ENCODE measurements at regions not wholly inside any gene's neighbourhood (a gene's known extent, or its start where the extent isn't known, plus 50 kb on each side); places are given as distances from the start of the nearest gene placed in this dataset.

GRCh38 chr13:91135376-91135775 is 212.1 kb upstream of the MIR17HG start:
- no peaks in the 10 kb centered on the region for H3K9me3 ChIP-seq (ENCODE audit: control insufficient read depth in 1 of 2, insufficient read depth in 1 of 2, low read depth in 1 of 2, low read length in 2 of 2)
- no TSS peak for BruUV-seq (replicated peaks)
- H3K36me3 ChIP-seq (ENCODE audit: control insufficient read depth in 1 of 2, insufficient read depth in 2 of 2, low read length in 2 of 2) = no peaks in the 10 kb centered on the region
- TF ChIP-seq JUND (IDR thresholded peaks at IDR 0.05) (no peak), POLR2AphosphoS5 (IDR thresholded peaks at IDR 0.05; ENCODE audit: low read depth, low read length) (no peak), EZH2 (IDR thresholded peaks at IDR 0.05) (no peak), SIN3A (IDR thresholded peaks at IDR 0.05; ENCODE audit: low read depth) (no peak), ZNF274 (IDR thresholded peaks at IDR 0.05; ENCODE audit: low read depth, low read length) (no peak), CEBPB (IDR thresholded peaks at IDR 0.05; ENCODE audit: low read depth) (no peak), RAD21 (IDR thresholded peaks at IDR 0.05; ENCODE audit: low read depth) (no peak), EGR1 (IDR thresholded peaks at IDR 0.05; ENCODE audit: low read depth) (no peak), ELF1 (IDR thresholded peaks at IDR 0.05; ENCODE audit: borderline replicate concordance, low read depth) (no peak), ATF3 (IDR thresholded peaks at IDR 0.05) (no peak), YY1 (IDR thresholded peaks at IDR 0.05; ENCODE audit: extremely low read depth, insufficient replicate concordance, low read depth, low read length) (no peak)
- H3K4me2 ChIP-seq (ENCODE audit: low read length) = no peak overlapping the region
- no peak overlapping the region for H3K4me3 ChIP-seq (replicated peaks in 1 of 2; ENCODE audit: low read depth in 1 of 2, low read length in 2 of 2)
- CTCF ChIA-PET = interaction anchor here (1.8 kb wide), 1 partner anchor 50 kb away, joined by 4 read pairs; no protein-coding TSS in a partner anchor
- RAD21 ChIA-PET (ENCODE audit: low non-redundant PET in 1 of 2, low total read pairs in 2 of 2, uncharacterized antibody in 2 of 2, unreplicated experiment in 2 of 2) = no interaction called here
- DNase-seq (ENCODE audit: low read depth, low spot score) (no peak), ATAC-seq (no peak)
- no peaks in the 10 kb centered on the region for H3K4me1 ChIP-seq (ENCODE audit: control insufficient read depth in 1 of 2, insufficient read depth in 2 of 2, low read length in 2 of 2)
- no peaks in the 10 kb centered on the region for H4K20me1 ChIP-seq (ENCODE audit: insufficient read depth)
- H3K27ac ChIP-seq (ENCODE audit: low read depth, low read length) = no peak overlapping the region
- H3K9me2 ChIP-seq (ENCODE audit: insufficient read depth) = no peaks in the 10 kb centered on the region
- H3K79me2 ChIP-seq (ENCODE audit: insufficient read depth, low read length) = no peaks in the 10 kb centered on the region
- H3K27me3 ChIP-seq (ENCODE audit: insufficient read depth, low read length) = 0 out of 2 replicates have a peak, but pooled peaks cover 2% of the 10 kb centered on the region
- intact Hi-C loops (cut with micrococcal nuclease) = loop anchor here (2.0 kb wide), 1 partner anchor 271 kb away; no protein-coding TSS in a partner anchor
- POLR2A ChIA-PET = no interaction called here
- no peak overlapping the region for H3K9ac ChIP-seq (ENCODE audit: low read length)
- H2AFZ ChIP-seq (ENCODE audit: low read depth, low read length, poor library complexity, severe bottlenecking) = no peak overlapping the region

GRCh38 chr13:91135968-91136367 is 211.5 kb upstream of the MIR17HG start:
- no peak overlapping the region for H3K27ac ChIP-seq (ENCODE audit: low read depth, low read length)
- H3K9ac ChIP-seq (ENCODE audit: low read length) = no peak overlapping the region
- no peak overlapping the region for H3K4me3 ChIP-seq (replicated peaks in 1 of 2; ENCODE audit: low read depth in 1 of 2, low read length in 2 of 2)
- no peaks in the 10 kb centered on the region for H3K79me2 ChIP-seq (ENCODE audit: insufficient read depth, low read length)
- no peaks in the 10 kb centered on the region for H3K9me2 ChIP-seq (ENCODE audit: insufficient read depth)
- no peak overlapping the region for H2AFZ ChIP-seq (ENCODE audit: low read depth, low read length, poor library complexity, severe bottlenecking)
- ChIA-PET RAD21 (ENCODE audit: low non-redundant PET in 1 of 2, low total read pairs in 2 of 2, uncharacterized antibody in 2 of 2, unreplicated experiment in 2 of 2) (no interaction called here), POLR2A (no interaction called here), CTCF (interaction anchor here (1.8 kb wide), 1 partner anchor 50 kb away, joined by 4 read pairs; no protein-coding TSS in a partner anchor)
- intact Hi-C loops (cut with micrococcal nuclease) = loop anchor here (2.0 kb wide), 1 partner anchor 271 kb away; no protein-coding TSS in a partner anchor
- H3K4me2 ChIP-seq (ENCODE audit: low read length) = no peak overlapping the region
- no peaks in the 10 kb centered on the region for H3K4me1 ChIP-seq (ENCODE audit: control insufficient read depth in 1 of 2, insufficient read depth in 2 of 2, low read length in 2 of 2)
- no TSS peak for BruUV-seq (replicated peaks)
- no peaks in the 10 kb centered on the region for H3K9me3 ChIP-seq (ENCODE audit: control insufficient read depth in 1 of 2, insufficient read depth in 1 of 2, low read depth in 1 of 2, low read length in 2 of 2)
- H4K20me1 ChIP-seq (ENCODE audit: insufficient read depth) = no peaks in the 10 kb centered on the region
- 0 out of 2 replicates have a peak, but pooled peaks cover 2% of the 10 kb centered on the region for H3K27me3 ChIP-seq (ENCODE audit: insufficient read depth, low read length)
- no peak for DNase-seq (ENCODE audit: low read depth, low spot score)
- no peaks in the 10 kb centered on the region for H3K36me3 ChIP-seq (ENCODE audit: control insufficient read depth in 1 of 2, insufficient read depth in 2 of 2, low read length in 2 of 2)
- no peak for ATAC-seq
- no peak for TF ChIP-seq ZBTB33 (IDR thresholded peaks at IDR 0.05; ENCODE audit: extremely low read depth, insufficient replicate concordance, low read length)
- TF ChIP-seq FOSL1 (IDR thresholded peaks at IDR 0.05; ENCODE audit: low read depth) = no peak
- TF ChIP-seq JUND (IDR thresholded peaks at IDR 0.05) = no peak
- no peak for TF ChIP-seq SIN3A (IDR thresholded peaks at IDR 0.05; ENCODE audit: low read depth)
- TF ChIP-seq SRF (IDR thresholded peaks at IDR 0.05; ENCODE audit: low read depth) = no peak
- TF ChIP-seq ZFX (IDR thresholded peaks at IDR 0.05) = no peak
- no peak for TF ChIP-seq REST (IDR thresholded peaks at IDR 0.05; ENCODE audit: low read depth)
- TF ChIP-seq CBX3 (IDR thresholded peaks at IDR 0.05; ENCODE audit: low read depth) = no peak
- no peak for TF ChIP-seq ELF1 (IDR thresholded peaks at IDR 0.05; ENCODE audit: borderline replicate concordance, low read depth)

All from HCT116 (cell line).